Astrocyte (in vitro differentiated cells and primary cell): ENCODE measurements at regions not wholly inside any gene's neighbourhood (a gene's known extent, or its start where the extent isn't known, plus 50 kb on each side); places are given as distances from the start of the nearest gene placed in this dataset.

Experiments used
- DNase-seq: peaks from one replicate; pipeline ENCODE4 v3.0.0-alpha.2; 2010; ENCODE audit warnings: low read depth
- FAIRE-seq: peaks from 2 replicates; lab custom pipeline; 2011; peaks lifted over from hg19 to GRCh38; lab: Jason Lieb, UNC
- H2AFZ ChIP-seq: 2 replicates; pipeline ENCODE4 v1.6.0; 2012; ENCODE audit warnings: low read depth, low read length, inconsistent platforms
- H3K27ac ChIP-seq: 2 replicates; pipeline ENCODE4 v1.5.1; 2011; ENCODE audit warnings: low read depth, low read length, inconsistent platforms
- H3K27me3 ChIP-seq: 2 replicates; pipeline ENCODE4 v1.6.0; 2011; ENCODE audit warnings: low read length, inconsistent platforms; ENCODE audit not compliant: insufficient read depth
- H3K36me3 ChIP-seq: 2 replicates; pipeline ENCODE4 v1.5.1; 2011; ENCODE audit warnings: low read length, inconsistent platforms; ENCODE audit not compliant: insufficient read depth
- H3K4me1 ChIP-seq: 2 replicates; pipeline ENCODE4 v1.5.1; 2011; ENCODE audit warnings: low read length, inconsistent platforms; ENCODE audit not compliant: insufficient read depth
- H3K4me2 ChIP-seq: 2 replicates; pipeline ENCODE4 v1.6.0; 2012; ENCODE audit warnings: low read length, inconsistent platforms
- H3K4me3 ChIP-seq: 2 replicates; pipeline ENCODE4 v1.5.1; 2011; ENCODE audit warnings: low read depth, mild to moderate bottlenecking, low read length, inconsistent platforms; ENCODE audit not compliant: insufficient read depth
- H3K79me2 ChIP-seq: 2 replicates; pipeline ENCODE4 v1.6.0; 2012; ENCODE audit warnings: mild to moderate bottlenecking, low read length, inconsistent platforms; ENCODE audit not compliant: insufficient read depth
- H3K9ac ChIP-seq: 2 replicates; pipeline ENCODE4 v1.6.0; 2012; ENCODE audit warnings: mild to moderate bottlenecking, low read length, inconsistent platforms
- H3K9me3 ChIP-seq: 2 replicates; pipeline ENCODE4 v1.5.1; 2012; ENCODE audit warnings: low read depth, mild to moderate bottlenecking, low read length, inconsistent platforms; ENCODE audit not compliant: insufficient read depth
- H4K20me1 ChIP-seq: 2 replicates; pipeline ENCODE4 v1.6.0; 2012; ENCODE audit warnings: low read length, inconsistent platforms; ENCODE audit not compliant: insufficient read depth
- H3K27ac Mint-ChIP-seq: one replicate; pipeline ENCODE4 v1.8.0; 2021; ENCODE audit warnings: mild to moderate bottlenecking, mixed read lengths; ENCODE audit not compliant: unreplicated experiment
- H3K27me3 Mint-ChIP-seq: one replicate; pipeline ENCODE4 v1.8.0; 2021; ENCODE audit warnings: low read depth, mixed read lengths; ENCODE audit not compliant: unreplicated experiment
- H3K36me3 Mint-ChIP-seq: one replicate; pipeline ENCODE4 v1.8.0; 2021; ENCODE audit warnings: low read depth, mixed read lengths; ENCODE audit not compliant: unreplicated experiment
- H3K4me1 Mint-ChIP-seq: one replicate; pipeline ENCODE4 v1.8.0; 2021; ENCODE audit warnings: low read depth, mixed read lengths; ENCODE audit not compliant: unreplicated experiment
- H3K4me3 Mint-ChIP-seq: one replicate; pipeline ENCODE4 v1.8.0; 2021; ENCODE audit warnings: mild to moderate bottlenecking, moderate library complexity, mixed read lengths; ENCODE audit not compliant: unreplicated experiment
- H3K9me3 Mint-ChIP-seq: one replicate; pipeline ENCODE4 v1.8.0; 2021; ENCODE audit warnings: mild to moderate bottlenecking, mixed read lengths; ENCODE audit not compliant: unreplicated experiment
- CTCF ChIP-seq: IDR thresholded peaks from 2 replicates; pipeline ENCODE4 v1.5.1; 2011; ENCODE audit warnings: low read depth, mild to moderate bottlenecking, inconsistent platforms, low read length, moderate library complexity; ENCODE audit not compliant: insufficient read depth
- EZH2 ChIP-seq: IDR thresholded peaks from 2 replicates; pipeline ENCODE4 v1.6.1; 2012; ENCODE audit warnings: mild to moderate bottlenecking, low read length, inconsistent platforms; ENCODE audit not compliant: insufficient read depth

DNA sequence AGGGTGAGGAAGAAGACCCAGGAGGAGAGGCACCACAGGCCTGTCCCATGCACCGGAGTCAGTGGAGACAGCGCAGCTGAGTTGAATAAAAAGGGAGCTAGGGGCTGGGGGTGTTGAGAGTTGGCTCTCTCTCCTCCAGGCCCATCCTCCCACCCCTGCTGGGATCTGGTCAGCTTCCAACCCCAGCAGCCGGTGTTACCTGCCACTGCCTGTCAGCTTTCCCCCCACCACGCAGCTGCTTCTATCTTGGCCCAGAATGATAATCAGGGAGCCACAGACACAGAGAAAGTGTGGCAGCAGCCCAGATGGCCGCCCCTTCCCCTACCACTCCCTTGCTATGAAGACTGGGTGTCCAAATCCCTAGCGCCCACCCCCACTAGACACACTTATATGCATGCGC, 120.6 kb upstream of the RPL38 start:
- H3K9ac ChIP-seq: no peak overlapping the region
- H4K20me1 ChIP-seq: no peaks in the 10 kb centered on the region
- no peak overlapping the region for H2AFZ ChIP-seq
- Mint-ChIP-seq H3K4me1 (no peaks in the 10 kb centered on the region), H3K4me3 (no peak overlapping the region), H3K9me3 (peaks cover 9% of the 10 kb centered on the region), H3K27ac (no peak overlapping the region), H3K36me3 (no peaks in the 10 kb centered on the region), H3K27me3 (peaks cover 53% of the 10 kb centered on the region)
- no peak overlapping the region for H3K4me2 ChIP-seq
- TF ChIP-seq EZH2 (no peak), CTCF (no peak)
- no peaks in the 10 kb centered on the region for H3K4me1 ChIP-seq
- no peaks in the 10 kb centered on the region for H3K36me3 ChIP-seq
- peaks cover 3% of the 10 kb centered on the region for H3K9me3 ChIP-seq
- FAIRE-seq (no peak), DNase-seq (no peak)
- H3K4me3 ChIP-seq: no peak overlapping the region
- no peaks in the 10 kb centered on the region for H3K79me2 ChIP-seq
- H3K27me3 ChIP-seq: no peaks in the 10 kb centered on the region
- no peak overlapping the region for H3K27ac ChIP-seq

- no peak for FAIRE-seq
- peaks cover 9% of the 10 kb centered on the region for H3K9me3 Mint-ChIP-seq
Observed at GRCh38 chr17:74083321-74083720, 120.2 kb upstream of the RPL38 start.

More at GRCh38 chr17:74083321-74083720, 120.2 kb upstream of the RPL38 start:
- H2AFZ ChIP-seq: no peak overlapping the region
- H3K36me3 Mint-ChIP-seq: no peaks in the 10 kb centered on the region
- no peak for DNase-seq
- H3K27ac Mint-ChIP-seq: no peak overlapping the region
- peaks cover 3% of the 10 kb centered on the region for H3K9me3 ChIP-seq
- H3K9ac ChIP-seq: no peak overlapping the region
- H3K27me3 Mint-ChIP-seq: peaks cover 58% of the 10 kb centered on the region
- no peaks in the 10 kb centered on the region for H3K4me1 Mint-ChIP-seq
- H4K20me1 ChIP-seq: no peaks in the 10 kb centered on the region
- H3K79me2 ChIP-seq: no peaks in the 10 kb centered on the region
- no peak overlapping the region for H3K4me2 ChIP-seq
- no peaks in the 10 kb centered on the region for H3K4me1 ChIP-seq
- H3K27me3 ChIP-seq: no peaks in the 10 kb centered on the region
- H3K36me3 ChIP-seq: no peaks in the 10 kb centered on the region
- H3K4me3 Mint-ChIP-seq: no peak overlapping the region
- no peak overlapping the region for H3K4me3 ChIP-seq
- H3K27ac ChIP-seq: no peak overlapping the region
- TF ChIP-seq EZH2 (no peak), CTCF (no peak)
